Esophagus squamous epithelium (tissue), 5 donors: ENCODE measurements at regions not wholly inside any gene's neighbourhood (a gene's known extent, or its start where the extent isn't known, plus 50 kb on each side); places are given as distances from the start of the nearest gene placed in this dataset.

Experiments
- DNase-seq: peaks from one replicate; lab custom pipeline; 2025; lab: John Stamatoyannopoulos, UW
- H3K27ac ChIP-seq, 4 donors: fragments of 200-600 bp; sonication (generic); one replicate each; pipeline ENCODE4 v1.5.1; 2016 to 2019; ENCODE audit warnings: mild to moderate bottlenecking in 1 of 4
- H3K27me3 ChIP-seq, 4 donors: fragments of 200-600 bp; sonication (generic); 1 replicate in 3 of 4; 2 replicates in 1 of 4; pipeline versions ENCODE4 v1.5.1 to v1.6.0; 2017 to 2021; ENCODE audit warnings: antibody characterized with exemption in 1 of 4
- H3K36me3 ChIP-seq, 3 donors: fragments of 200-600 bp; sonication (generic); one replicate each; pipeline ENCODE4 v1.5.1; 2016 to 2019
- H3K4me1 ChIP-seq, 3 donors: fragments of 200-600 bp; sonication (generic); one replicate each; pipeline ENCODE4 v1.5.1; 2017 to 2019
- H3K4me3 ChIP-seq, 4 donors: fragments of 200-600 bp; sonication (generic); 1 replicate in 3 of 4; 2 replicates in 1 of 4; pipeline ENCODE4 v1.5.1; 2016 to 2019; ENCODE audit warnings: mild to moderate bottlenecking in 2 of 4, moderate library complexity in 1 of 4
- H3K9me3 ChIP-seq, 3 donors: fragments of 200-600 bp; sonication (generic); one replicate each; pipeline ENCODE4 v1.5.1; 2016 to 2019
- CTCF ChIP-seq, 6 experiments: fragments of 450-650 bp in 4 of 6; fragments of 200-600 bp in 2 of 6; sonication (generic) in 2 of 6; IDR thresholded peaks; one replicate each; pipeline ENCODE4 v1.5.1; 2016 to 2019; ENCODE audit warnings: antibody characterized with exemption in 6 of 6, mild to moderate bottlenecking in 4 of 6, moderate library complexity in 4 of 6
- POLR2A ChIP-seq, 4 donors: fragments of 450-650 bp; IDR thresholded peaks; one replicate each; pipeline ENCODE4 v1.6.1; 2017; ENCODE audit warnings: antibody characterized with exemption in 4 of 4, mild to moderate bottlenecking in 4 of 4, moderate library complexity in 3 of 4
- WGBS, 2 donors: methylation state at CpG; one replicate each; pipeline ENCODE4 v1.1.5; 2018; 5-methylcytosine and 5-hydroxymethylcytosine counted together
- intact Hi-C: fragments of 100-400 bp; cut with DNase I; formaldehyde crosslinking; loops from one replicate; pipeline ENCODE4 v1.15.0; 2022
- donor health status: DM: yes; HTN: yes; CAD: no.

GRCh38 chr3:71912839-71913495, 128.0 kb upstream of the PROK2 start:
- H3K27me3 ChIP-seq: peaks cover 0 to 9% (median 0%) of the 10 kb centered on the region in 4 donors
- 76 to 89% methylated on average over 6 to 7 of the region's 7 CpGs for WGBS, 2 donors
- no peak overlapping the region for H3K27ac ChIP-seq
- intact Hi-C loops: no loop called here
- no peaks in the 10 kb centered on the region for H3K9me3 ChIP-seq
- no peaks in the 10 kb centered on the region for H3K36me3 ChIP-seq
- peaks cover 0 to 10% (median 0%) of the 10 kb centered on the region in 3 donors for H3K4me1 ChIP-seq
- TF ChIP-seq POLR2A (IDR thresholded peaks at IDR 0.05) (no peak), CTCF (IDR thresholded peaks at IDR 0.05) (no peak)
- H3K4me3 ChIP-seq: no peak overlapping the region
- DNase-seq: no peak

- Histone ChIP-seq H3K4me1 (peaks cover 0 to 17% (median 0%) of the 10 kb centered on the region in 3 donors), H3K27me3 (peaks cover 0 to 16% (median 0%) of the 10 kb centered on the region in 4 donors), H3K9me3 (no peaks in the 10 kb centered on the region), H3K27ac (no peak overlapping the region), H3K4me3 (no peak overlapping the region), H3K36me3 (no peaks in the 10 kb centered on the region)
- intact Hi-C loops: no loop called here
- 82 to 84% methylated on average over 4 of the region's 4 CpGs for WGBS, 2 donors
- no peak for DNase-seq
- no peak for TF ChIP-seq CTCF (IDR thresholded peaks at IDR 0.05)
- TF ChIP-seq POLR2A (IDR thresholded peaks at IDR 0.05): no peak
These were observed 125.2 kb upstream of the PROK2 start for GRCh38 chr3:71910108-71910507.

- intact Hi-C loops: no loop called here
- peaks cover 0 to 21% (median 0%) of the 10 kb centered on the region in 3 donors for H3K4me1 ChIP-seq
- peaks cover 0 to 16% (median 0%) of the 10 kb centered on the region in 4 donors for H3K27me3 ChIP-seq
- 35 to 62% methylated on average over 13 to 14 of the region's 14 CpGs for WGBS, 2 donors
- TF ChIP-seq POLR2A (IDR thresholded peaks at IDR 0.05): no peak
- no peak for TF ChIP-seq CTCF (IDR thresholded peaks at IDR 0.05)
- no peak overlapping the region for H3K4me3 ChIP-seq
- no peaks in the 10 kb centered on the region for H3K36me3 ChIP-seq
- H3K9me3 ChIP-seq: no peaks in the 10 kb centered on the region
- no peak overlapping the region for H3K27ac ChIP-seq
- DNase-seq: no peak
These were observed 123.0 kb upstream of the PROK2 start for GRCh38 chr3:71907996-71908395.

- no peaks in the 10 kb centered on the region for H3K9me3 ChIP-seq
- peaks cover 0 to 16% (median 0%) of the 10 kb centered on the region in 4 donors for H3K27me3 ChIP-seq
- TF ChIP-seq POLR2A (IDR thresholded peaks at IDR 0.05) (no peak), CTCF (IDR thresholded peaks at IDR 0.05) (no peak)
- H3K36me3 ChIP-seq: no peaks in the 10 kb centered on the region
- H3K4me3 ChIP-seq: no peak overlapping the region
- no peak overlapping the region for H3K27ac ChIP-seq
- 68 to 76% methylated on average over 3 of the region's 3 CpGs for WGBS, 2 donors
- peaks cover 0 to 31% (median 0%) of the 10 kb centered on the region in 3 donors for H3K4me1 ChIP-seq
- DNase-seq: no peak
- intact Hi-C loops: no loop called here
These were observed 122.0 kb upstream of the PROK2 start for GRCh38 chr3:71906976-71907375.

- no peaks in the 10 kb centered on the region for H3K36me3 ChIP-seq
- peaks cover 0 to 31% (median 0%) of the 10 kb centered on the region in 3 donors for H3K4me1 ChIP-seq
- no peaks in the 10 kb centered on the region for H3K9me3 ChIP-seq
- H3K27me3 ChIP-seq: peaks cover 0 to 16% (median 0%) of the 10 kb centered on the region in 4 donors
- H3K4me3 ChIP-seq: no peak overlapping the region
- intact Hi-C loops: no loop called here
- no peak overlapping the region for H3K27ac ChIP-seq
- no peak for DNase-seq
- TF ChIP-seq POLR2A (IDR thresholded peaks at IDR 0.05): no peak
- no peak for TF ChIP-seq CTCF (IDR thresholded peaks at IDR 0.05)
- 61 to 76% methylated on average over 3 to 5 of the region's 5 CpGs for WGBS, 2 donors
These were observed 120.5 kb upstream of the PROK2 start for GRCh38 chr3:71905426-71905825.
